ENCODE measurements at regions not wholly inside any gene's neighbourhood (a gene's known extent, or its start where the extent isn't known, plus 50 kb on each side); places are given as distances from the start of the nearest gene placed in this dataset.

DNA sequence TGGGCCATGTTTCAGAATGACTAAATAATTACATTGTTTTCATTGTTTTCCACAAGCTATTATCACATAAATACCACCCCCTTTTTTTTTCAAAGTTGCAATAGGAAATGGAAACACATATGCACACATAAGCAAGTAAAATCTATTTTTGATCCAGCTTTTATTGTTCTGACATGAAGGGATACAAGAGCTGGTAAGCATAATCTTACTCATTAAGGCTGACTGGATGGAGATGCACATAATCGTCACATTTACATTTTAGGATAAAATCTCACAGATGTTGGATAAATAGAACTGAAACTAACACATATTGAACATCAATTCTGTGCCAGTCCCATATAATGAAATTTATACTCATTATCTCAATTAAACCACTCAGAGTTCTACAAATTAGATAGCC, 84.5 kb upstream of the CHRM2 start:
- no peak overlapping the region for H3K4ac ChIP-seq (ENCODE audit: low read depth, low read length)
- no peak overlapping the region for H3K56ac ChIP-seq (ENCODE audit: extremely low read depth, insufficient read depth, low read length)
- H2BK5ac ChIP-seq (ENCODE audit: low read depth, low read length, poor library complexity, severe bottlenecking) = no peak overlapping the region
- H2AFZ ChIP-seq (replicated peaks; ENCODE audit: low read length, poor library complexity) = no peak overlapping the region
- H2AK5ac ChIP-seq (ENCODE audit: low read depth, low read length) = no peak overlapping the region
- no peak overlapping the region for H3K4me2 ChIP-seq (ENCODE audit: low read depth, low read length)
- no peak overlapping the region for H4K8ac ChIP-seq (ENCODE audit: low read depth in 2 of 2, low read length in 2 of 2)
- H2BK15ac ChIP-seq (ENCODE audit: low read depth, low read length) = no peak overlapping the region
- no peak overlapping the region for H2AK9ac ChIP-seq (replicated peaks; ENCODE audit: low read depth, low read length, poor library complexity)
- intact Hi-C loops (cut with micrococcal nuclease) (no loop called here), dilution Hi-C loops (cut with HindIII; ENCODE audit: low sequenced_read_pairs, unreplicated experiment) (no loop called here), in situ Hi-C loops (cut with MboI; ENCODE audit: low sequenced_read_pairs) (no loop called here)
- no peak overlapping the region for H2BK20ac ChIP-seq (ENCODE audit: low read depth, low read length)
- no TSS peak for BruUV-seq (replicated peaks)
- CTCF ChIA-PET = no interaction called here
- no peaks in the 10 kb centered on the region for H3K9me1 ChIP-seq (ENCODE audit: insufficient read depth, low read length)
- H3K27me3 ChIP-seq (ENCODE audit: control insufficient read depth, insufficient read depth, low read length) = no peaks in the 10 kb centered on the region
- H3K18ac ChIP-seq (ENCODE audit: low read depth, low read length) = no peak overlapping the region
- no peaks in the 10 kb centered on the region for H3K9me3 ChIP-seq (ENCODE audit: control insufficient read depth, insufficient read depth, low read length)
- DNase-seq = no peak
- no peak for ATAC-seq (ENCODE audit: low read depth)
- H3K4me1 ChIP-seq (ENCODE audit: control insufficient read depth, insufficient read depth, low read length) = no peaks in the 10 kb centered on the region
- no peak overlapping the region for H4K91ac ChIP-seq (ENCODE audit: insufficient read depth, low read depth, low read length)
- H4K20me1 ChIP-seq (ENCODE audit: insufficient read depth, low read length) = no peaks in the 10 kb centered on the region
- no peaks in the 10 kb centered on the region for H3K36me3 ChIP-seq (ENCODE audit: control insufficient read depth, insufficient read depth, low read length)
- no peak overlapping the region for H3K9ac ChIP-seq (ENCODE audit: low read depth, low read length)
- H3K27ac ChIP-seq (ENCODE audit: insufficient read depth, low read length) = no peak overlapping the region
- TF ChIP-seq, protein P1, sequence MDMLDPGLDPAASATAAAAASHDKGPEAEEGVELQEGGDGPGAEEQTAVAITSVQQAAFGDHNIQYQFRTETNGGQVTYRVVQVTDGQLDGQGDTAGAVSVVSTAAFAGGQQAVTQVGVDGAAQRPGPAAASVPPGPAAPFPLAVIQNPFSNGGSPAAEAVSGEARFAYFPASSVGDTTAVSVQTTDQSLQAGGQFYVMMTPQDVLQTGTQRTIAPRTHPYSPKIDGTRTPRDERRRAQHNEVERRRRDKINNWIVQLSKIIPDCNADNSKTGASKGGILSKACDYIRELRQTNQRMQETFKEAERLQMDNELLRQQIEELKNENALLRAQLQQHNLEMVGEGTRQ (IDR thresholded peaks at IDR 0.05; ENCODE audit: low read depth, low read length) = no peak
- TF ChIP-seq SMC3 (IDR thresholded peaks at IDR 0.05; ENCODE audit: low read depth, low read length) (no peak), MAFK (IDR thresholded peaks at IDR 0.05; ENCODE audit: low read depth, low read length) (no peak), MXI1 (IDR thresholded peaks at IDR 0.05; ENCODE audit: borderline replicate concordance, low read depth, low read length) (no peak), BHLHE40 (IDR thresholded peaks at IDR 0.05; ENCODE audit: low read depth, low read length) (no peak)
- POLR2A ChIA-PET (ENCODE audit: unreplicated experiment) = no interaction called here
- H3K14ac ChIP-seq (replicated peaks; ENCODE audit: low read depth, low read length) = no peak overlapping the region
- H3K23ac ChIP-seq (ENCODE audit: low read depth, low read length) = no peak overlapping the region
- H3K79me1 ChIP-seq (ENCODE audit: low read depth in 1 of 2, low read length in 2 of 2) = no peaks in the 10 kb centered on the region
- H2BK120ac ChIP-seq (ENCODE audit: low read depth, low read length) = no peak overlapping the region
- no peak overlapping the region for H3K4me3 ChIP-seq (ENCODE audit: insufficient read depth, low read depth, low read length)
- H4K5ac ChIP-seq (ENCODE audit: low read depth, low read length) = no peak overlapping the region
- WGBS, 2 experiments (ENCODE audit: extremely low coverage in 2 of 2, insufficient read length in 1 of 2) = no CpG with 5 or more reads among the region's 1 CpG
